ENCODE measurements at regions not wholly inside any gene's neighbourhood (a gene's known extent, or its start where the extent isn't known, plus 50 kb on each side); places are given as distances from the start of the nearest gene placed in this dataset.

DNA sequence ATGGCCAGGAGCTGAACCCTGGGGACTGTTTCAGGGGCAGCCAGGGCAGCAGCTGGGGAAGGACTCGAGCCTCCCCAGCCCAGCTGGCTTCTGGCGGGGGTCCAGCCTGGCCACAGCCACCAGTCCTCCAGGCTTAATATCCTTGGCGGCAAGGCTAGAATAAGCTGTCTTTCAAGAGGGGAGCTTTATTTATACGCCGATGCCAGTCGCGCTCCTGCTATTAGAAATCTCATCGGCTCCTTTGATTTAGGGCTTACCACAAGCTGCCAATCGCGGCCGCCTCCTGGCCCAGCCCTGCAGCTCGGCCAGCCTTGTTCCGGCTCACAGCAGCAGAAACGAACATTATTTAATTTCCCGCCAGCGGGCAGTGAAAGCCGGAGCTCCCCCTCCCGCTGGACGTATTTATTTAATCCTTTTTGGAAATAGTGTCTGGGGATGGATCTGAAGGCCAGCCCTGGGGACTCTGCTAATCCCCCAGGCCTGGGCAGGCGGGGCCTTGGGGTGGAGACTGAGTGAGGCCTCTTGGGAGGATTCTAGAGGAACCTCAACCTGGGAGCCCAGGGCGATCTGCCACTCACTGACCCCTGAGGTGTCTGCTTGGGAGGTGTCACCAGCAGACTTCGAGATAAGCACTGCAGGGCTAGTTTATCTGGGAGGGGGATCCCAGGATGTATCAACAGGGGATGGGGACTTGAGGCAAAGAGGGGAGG, 363.1 kb downstream of the MN1 start:
- intact Hi-C loops (cut with micrococcal nuclease) = no loop called here
- Mint-ChIP-seq H3K27me3 (peaks cover 23% of the 10 kb centered on the region), H3K27ac (no peak overlapping the region), H3K4me3 (no peak overlapping the region), H3K4me1 (ENCODE audit: low read depth) (peaks cover 15% of the 10 kb centered on the region), H3K9me3 (no peaks in the 10 kb centered on the region), H3K36me3 (ENCODE audit: low read depth) (no peaks in the 10 kb centered on the region)

DNA sequence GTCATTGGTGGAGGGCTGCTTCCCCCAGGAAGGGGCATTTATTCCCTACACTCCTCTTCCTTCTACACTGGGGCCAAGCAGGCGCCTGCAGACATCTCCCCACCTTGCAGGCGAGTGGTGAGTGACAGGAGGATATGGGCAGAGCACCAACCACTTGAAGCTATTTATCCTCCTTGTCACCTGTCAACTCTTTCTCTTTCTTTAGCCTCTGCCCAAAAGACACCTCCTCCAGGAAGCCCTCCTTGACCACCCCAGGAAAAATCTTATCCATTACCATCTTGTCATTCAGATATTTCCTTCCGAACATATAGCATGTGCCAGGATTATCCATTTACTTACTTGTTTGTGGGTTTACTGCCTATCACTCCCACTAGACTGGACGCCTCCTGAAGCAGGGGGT, 362.4 kb downstream of the MN1 start:
- Mint-ChIP-seq H3K36me3 (ENCODE audit: low read depth) (no peaks in the 10 kb centered on the region), H3K27ac (no peak overlapping the region), H3K4me3 (no peak overlapping the region), H3K4me1 (ENCODE audit: low read depth) (peaks cover 18% of the 10 kb centered on the region), H3K27me3 (peaks cover 23% of the 10 kb centered on the region), H3K9me3 (no peaks in the 10 kb centered on the region)
- intact Hi-C loops (cut with micrococcal nuclease) = no loop called here

DNA sequence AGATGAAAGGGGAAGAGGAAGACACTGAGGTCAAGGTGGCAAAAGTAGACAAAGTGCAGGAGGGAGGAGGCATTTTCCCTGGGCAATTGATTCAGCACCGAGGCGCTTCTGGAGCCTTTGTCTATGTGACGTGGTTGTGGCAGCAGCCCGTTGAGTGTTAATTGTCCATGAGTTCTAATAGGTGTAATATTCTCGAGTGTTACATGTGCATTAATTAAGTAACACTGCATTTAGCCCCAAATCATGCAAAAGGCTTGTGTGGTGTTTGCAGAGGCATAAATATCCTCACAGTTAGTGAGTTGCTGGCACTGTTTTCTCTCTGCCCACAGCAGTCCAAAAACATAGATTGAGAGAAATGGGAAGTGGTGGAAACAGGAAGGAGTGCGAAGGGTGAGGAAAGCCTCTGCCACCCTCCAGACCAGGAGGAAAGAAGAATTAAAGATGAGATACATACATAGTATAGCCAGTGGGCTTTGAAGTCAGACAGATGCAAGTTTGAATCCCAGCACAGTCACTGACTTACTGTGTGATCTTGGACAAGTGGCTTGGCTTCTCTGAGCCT, 361.2 kb downstream of the MN1 start:
- Mint-ChIP-seq H3K4me3 (no peak overlapping the region), H3K27ac (no peak overlapping the region), H3K9me3 (no peaks in the 10 kb centered on the region), H3K4me1 (ENCODE audit: low read depth) (peaks cover 19% of the 10 kb centered on the region), H3K27me3 (peaks cover 21% of the 10 kb centered on the region), H3K36me3 (ENCODE audit: low read depth) (no peaks in the 10 kb centered on the region)
- intact Hi-C loops (cut with micrococcal nuclease) = no loop called here

DNA sequence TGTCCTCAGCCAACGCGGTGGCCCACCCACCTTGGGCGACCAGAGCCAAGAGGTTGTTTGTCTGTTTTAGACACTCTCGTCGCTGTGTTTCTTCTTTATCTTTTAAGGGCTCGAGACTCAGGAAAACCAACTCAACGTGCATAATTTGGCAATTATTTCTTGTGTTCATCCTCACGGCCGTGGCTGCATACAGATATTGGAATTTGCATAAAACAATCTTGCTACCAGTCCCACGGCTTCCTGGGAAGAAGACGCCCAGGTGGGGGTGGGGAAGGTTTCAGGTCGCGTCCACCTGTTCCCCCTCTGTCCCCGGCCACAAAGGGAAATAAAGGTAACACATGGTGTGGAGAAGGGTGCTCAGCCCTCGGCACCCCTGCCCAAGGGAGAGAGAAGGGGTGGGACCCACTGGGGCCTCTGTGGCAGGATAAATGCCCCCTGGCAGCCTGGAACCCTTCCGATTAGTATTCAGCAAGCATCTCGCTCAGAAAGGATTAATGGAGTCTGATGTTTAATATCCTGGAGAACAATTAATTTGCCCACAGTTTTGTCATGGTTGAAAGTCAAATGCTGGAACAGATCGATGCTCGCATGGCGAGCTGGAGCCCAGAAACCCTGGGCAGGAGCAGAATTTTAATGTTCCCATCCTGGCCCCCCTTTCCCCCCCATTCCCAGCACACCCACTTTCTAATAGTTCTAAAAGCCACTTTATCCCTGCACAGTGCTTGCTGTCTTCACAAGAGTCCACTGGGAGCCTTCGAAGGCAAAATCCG, 359.7 kb downstream of the MN1 start:
- intact Hi-C loops (cut with micrococcal nuclease) = no loop called here
- Mint-ChIP-seq H3K9me3 (no peaks in the 10 kb centered on the region), H3K4me3 (no peak overlapping the region), H3K4me1 (ENCODE audit: low read depth) (peaks cover 19% of the 10 kb centered on the region), H3K36me3 (ENCODE audit: low read depth) (no peaks in the 10 kb centered on the region), H3K27ac (no peak overlapping the region), H3K27me3 (peaks cover 13% of the 10 kb centered on the region)

DNA sequence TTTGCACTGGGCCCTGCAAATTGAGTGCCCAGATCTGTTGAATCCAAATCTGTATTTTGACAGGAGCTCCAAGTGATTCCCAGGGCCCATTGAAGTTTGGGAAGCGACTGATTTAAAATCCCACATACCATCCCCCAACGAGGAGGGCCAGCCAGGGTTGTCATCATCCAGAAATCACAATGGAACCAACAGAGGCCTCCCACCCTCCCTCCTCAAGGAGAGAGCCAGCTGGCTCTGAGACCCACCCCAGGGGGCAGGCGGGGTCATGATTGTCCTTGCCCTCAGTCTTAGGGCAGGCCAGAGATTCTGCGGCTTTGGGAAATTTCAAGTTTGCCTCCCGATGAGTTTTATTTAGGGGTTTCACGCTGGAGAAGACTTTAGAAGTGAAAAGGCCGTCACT, 358.2 kb downstream of the MN1 start:
- H3K9me3 Mint-ChIP-seq = no peaks in the 10 kb centered on the region
- no peak overlapping the region for H3K4me3 Mint-ChIP-seq

DNA sequence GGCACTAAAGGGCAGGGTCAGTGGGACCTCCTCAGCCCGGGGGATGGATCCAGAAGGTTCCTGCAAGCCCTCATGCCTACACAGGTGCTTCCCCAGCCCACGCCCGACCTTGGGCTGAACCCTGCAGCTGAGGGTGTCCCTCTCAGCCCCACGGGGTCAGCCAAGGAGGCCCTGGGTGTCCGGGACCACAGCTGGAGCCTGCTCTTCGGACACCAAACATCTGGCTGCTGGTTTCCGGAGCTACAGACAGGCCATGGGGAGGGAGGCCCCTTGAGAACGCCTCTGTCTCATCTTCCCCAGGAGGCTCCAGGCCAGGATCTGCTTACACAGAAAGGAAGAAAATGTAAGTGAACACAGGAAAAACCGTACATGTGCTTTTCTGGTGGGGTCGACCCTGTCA, 355.7 kb downstream of the MN1 start:
- Mint-ChIP-seq H3K36me3 (ENCODE audit: low read depth) (no peaks in the 10 kb centered on the region), H3K4me3 (no peak overlapping the region), H3K27ac (no peak overlapping the region), H3K27me3 (peaks cover 1% of the 10 kb centered on the region), H3K4me1 (ENCODE audit: low read depth) (peaks cover 5% of the 10 kb centered on the region), H3K9me3 (peaks cover 10% of the 10 kb centered on the region)
- intact Hi-C loops (cut with micrococcal nuclease) = no loop called here

More for the DNA sequence above, 358.2 kb downstream of the MN1 start:
- Mint-ChIP-seq H3K27me3 (peaks cover 10% of the 10 kb centered on the region), H3K4me1 (ENCODE audit: low read depth) (peaks cover 19% of the 10 kb centered on the region), H3K27ac (no peak overlapping the region), H3K36me3 (ENCODE audit: low read depth) (no peaks in the 10 kb centered on the region)
- intact Hi-C loops (cut with micrococcal nuclease) = no loop called here

DNA sequence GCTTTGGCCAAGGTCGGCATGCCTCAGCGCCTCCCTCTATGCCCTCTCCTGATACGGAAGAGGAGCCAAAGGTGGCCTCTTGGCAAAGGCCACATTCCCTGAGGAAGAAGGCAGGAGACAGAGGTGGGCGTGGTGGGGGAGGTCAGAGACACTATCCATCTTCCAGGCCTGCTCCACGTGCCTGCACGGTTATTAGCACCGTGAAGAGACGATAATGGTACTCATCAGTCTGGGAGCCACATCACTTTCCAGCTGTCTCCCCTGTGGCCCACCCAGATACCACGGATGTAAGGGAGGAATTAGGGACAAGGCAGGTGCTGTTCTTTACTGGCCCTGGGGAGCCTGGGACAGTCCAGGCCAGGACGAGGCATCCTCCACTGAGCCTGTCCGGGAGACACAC, 354.3 kb downstream of the MN1 start:
- Mint-ChIP-seq H3K4me1 (ENCODE audit: low read depth) (peaks cover 4% of the 10 kb centered on the region), H3K27ac (no peak overlapping the region), H3K9me3 (peaks cover 10% of the 10 kb centered on the region), H3K27me3 (peaks cover 1% of the 10 kb centered on the region), H3K36me3 (ENCODE audit: low read depth) (no peaks in the 10 kb centered on the region), H3K4me3 (no peak overlapping the region)
- intact Hi-C loops (cut with micrococcal nuclease) = no loop called here

DNA sequence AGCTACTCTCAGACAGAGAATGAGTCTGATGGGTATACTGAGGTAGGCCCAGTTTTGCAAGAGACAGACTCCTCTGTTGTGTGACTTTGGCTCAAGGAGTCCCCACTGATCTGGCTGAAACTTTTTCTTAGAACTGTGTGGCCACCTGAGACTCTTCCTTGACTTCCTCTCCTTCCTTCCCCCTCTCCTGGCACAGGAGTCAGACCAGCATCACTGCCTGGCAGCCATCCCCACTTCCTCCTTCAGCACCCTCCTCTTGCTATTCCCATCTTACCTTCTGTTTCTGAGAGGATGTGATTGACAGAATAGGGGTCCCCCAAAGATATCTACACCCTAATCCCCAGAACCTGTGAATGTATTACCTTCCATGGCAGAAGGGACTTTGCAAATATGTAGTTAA, 351.1 kb downstream of the MN1 start:
- Mint-ChIP-seq H3K4me1 (ENCODE audit: low read depth) (no peaks in the 10 kb centered on the region), H3K4me3 (no peak overlapping the region), H3K27me3 (peaks cover 1% of the 10 kb centered on the region), H3K36me3 (ENCODE audit: low read depth) (no peaks in the 10 kb centered on the region), H3K27ac (no peak overlapping the region), H3K9me3 (peaks cover 10% of the 10 kb centered on the region)
- intact Hi-C loops (cut with micrococcal nuclease) = no loop called here

DNA sequence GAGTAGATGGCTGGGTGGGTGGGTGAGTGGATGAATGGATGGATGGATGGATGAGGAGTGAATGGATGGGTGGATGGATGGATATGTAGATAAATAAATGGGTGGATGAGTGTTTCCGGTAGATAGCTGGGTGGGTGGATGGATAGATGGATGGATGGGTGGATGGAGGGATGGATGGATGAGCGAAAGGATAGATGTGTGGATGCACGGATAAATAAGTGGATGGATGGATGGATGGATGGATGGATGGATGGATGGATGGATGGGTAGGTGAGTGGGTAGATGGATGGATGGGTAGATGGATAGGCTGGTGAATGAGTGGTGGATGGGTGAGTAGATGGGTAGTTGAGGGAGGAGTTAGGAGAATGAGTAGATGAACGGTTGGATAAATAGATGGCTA, 349.3 kb downstream of the MN1 start:
- H3K27me3 Mint-ChIP-seq = no peaks in the 10 kb centered on the region

DNA sequence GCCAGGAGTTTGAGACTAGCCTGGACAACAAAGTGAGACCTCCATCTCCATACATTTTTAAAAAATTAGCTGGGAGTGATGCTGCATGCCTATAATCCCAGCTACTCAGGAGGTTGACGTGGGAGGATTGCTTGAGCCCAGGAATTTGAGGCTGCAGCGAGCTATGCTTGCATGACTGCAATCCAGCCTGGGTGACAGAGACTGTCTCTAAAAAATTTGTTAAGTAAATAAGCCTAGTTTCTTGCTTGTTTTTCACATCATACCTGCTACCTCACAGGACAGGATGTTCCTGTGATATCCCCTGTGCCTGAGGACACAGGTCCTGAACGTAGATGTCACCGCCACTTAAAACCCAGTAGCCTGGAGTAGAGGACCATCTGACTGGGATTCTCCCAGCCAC, 348.6 kb downstream of the MN1 start:
- no peaks in the 10 kb centered on the region for H3K36me3 Mint-ChIP-seq (ENCODE audit: low read depth)
- intact Hi-C loops (cut with micrococcal nuclease) = no loop called here
- H3K27ac Mint-ChIP-seq = no peak overlapping the region
- H3K4me3 Mint-ChIP-seq = no peak overlapping the region
- H3K9me3 Mint-ChIP-seq = peaks cover 10% of the 10 kb centered on the region
- H3K4me1 Mint-ChIP-seq (ENCODE audit: low read depth) = no peaks in the 10 kb centered on the region
- H3K27me3 Mint-ChIP-seq = no peaks in the 10 kb centered on the region

More for the DNA sequence above, 349.3 kb downstream of the MN1 start:
- Mint-ChIP-seq H3K4me1 (ENCODE audit: low read depth) (no peaks in the 10 kb centered on the region), H3K36me3 (ENCODE audit: low read depth) (no peaks in the 10 kb centered on the region), H3K9me3 (peaks cover 10% of the 10 kb centered on the region), H3K4me3 (no peak overlapping the region), H3K27ac (no peak overlapping the region)
- intact Hi-C loops (cut with micrococcal nuclease) = no loop called here

DNA sequence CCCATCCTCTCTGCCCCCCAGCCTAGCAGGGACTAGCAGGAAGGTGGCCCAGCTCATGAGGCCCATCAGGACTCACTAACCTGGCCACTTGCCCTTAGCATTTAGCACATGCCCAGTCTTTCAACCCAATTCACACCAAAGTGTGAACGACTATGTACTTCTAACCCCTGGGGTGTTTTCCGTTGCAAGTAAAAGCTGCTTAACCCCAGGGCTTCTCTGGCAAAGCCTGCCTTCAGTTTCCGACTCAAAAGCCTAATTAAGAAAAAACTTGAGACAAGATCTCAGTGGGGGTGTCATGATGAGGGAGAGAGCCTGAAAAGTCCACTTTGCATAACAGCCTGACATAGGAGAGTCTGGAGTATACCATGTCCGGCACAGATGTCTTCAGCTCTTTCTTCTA, 347.8 kb downstream of the MN1 start:
- intact Hi-C loops (cut with micrococcal nuclease) = no loop called here
- Mint-ChIP-seq H3K27me3 (no peaks in the 10 kb centered on the region), H3K36me3 (ENCODE audit: low read depth) (no peaks in the 10 kb centered on the region), H3K4me1 (ENCODE audit: low read depth) (no peaks in the 10 kb centered on the region), H3K9me3 (peaks cover 10% of the 10 kb centered on the region), H3K27ac (no peak overlapping the region), H3K4me3 (no peak overlapping the region)

DNA sequence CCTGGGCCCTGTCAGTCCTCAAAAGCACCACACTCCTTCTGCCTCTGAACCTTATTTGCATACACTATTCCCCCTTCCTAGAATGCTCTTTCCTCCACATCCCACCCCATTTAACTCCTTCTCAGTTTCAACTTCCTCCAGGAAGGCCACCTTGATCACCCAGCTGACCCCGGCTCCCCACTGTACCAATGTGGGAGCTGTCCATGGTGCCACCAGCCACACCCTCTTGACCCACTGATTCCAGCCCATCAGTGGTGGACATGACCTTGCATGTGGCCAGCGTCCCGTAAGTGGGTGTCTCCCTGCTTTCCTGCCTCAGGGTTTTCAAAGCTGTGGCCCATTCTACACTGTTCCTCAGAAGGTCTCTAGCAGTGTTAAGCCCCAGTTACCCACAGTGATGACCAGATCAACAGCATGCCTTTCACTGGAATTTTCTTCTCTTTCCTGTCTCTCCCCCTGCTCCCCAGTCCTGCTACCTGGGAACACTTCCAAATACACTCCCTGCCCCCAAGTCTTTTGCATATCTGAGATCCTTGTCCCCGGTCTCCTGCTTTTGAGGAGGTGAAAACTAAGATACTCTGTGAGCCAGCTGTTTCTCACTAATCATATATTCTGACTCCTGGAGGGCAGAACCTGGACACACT, 346.6 kb downstream of the MN1 start:
- no peak overlapping the region for H3K27ac Mint-ChIP-seq
- H3K36me3 Mint-ChIP-seq (ENCODE audit: low read depth) = no peaks in the 10 kb centered on the region
- H3K4me3 Mint-ChIP-seq = no peak overlapping the region
- intact Hi-C loops (cut with micrococcal nuclease) = no loop called here
- H3K9me3 Mint-ChIP-seq = peaks cover 10% of the 10 kb centered on the region
- H3K27me3 Mint-ChIP-seq = no peaks in the 10 kb centered on the region
- no peaks in the 10 kb centered on the region for H3K4me1 Mint-ChIP-seq (ENCODE audit: low read depth)

DNA sequence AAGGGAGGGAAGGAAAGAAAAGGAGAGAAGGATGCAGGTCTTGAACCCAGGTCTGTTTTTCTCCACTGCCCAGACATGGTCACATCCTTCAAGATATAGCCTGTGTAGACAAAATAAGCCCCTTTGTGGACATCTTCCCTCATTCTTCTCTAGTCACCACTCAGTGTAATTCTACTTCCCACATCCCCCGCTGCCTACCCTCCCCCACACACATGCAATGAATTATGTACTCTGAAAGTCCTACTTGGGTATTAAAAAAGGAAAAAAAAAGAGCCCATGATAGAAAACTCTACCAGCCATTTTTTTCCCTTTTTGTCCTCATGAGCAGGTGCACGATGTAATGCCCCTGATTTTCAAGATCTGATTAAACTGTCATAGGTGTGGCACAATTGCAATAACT, 346.0 kb downstream of the MN1 start:
- Mint-ChIP-seq H3K4me3 (no peak overlapping the region), H3K27ac (no peak overlapping the region), H3K27me3 (no peaks in the 10 kb centered on the region), H3K4me1 (ENCODE audit: low read depth) (no peaks in the 10 kb centered on the region), H3K36me3 (ENCODE audit: low read depth) (no peaks in the 10 kb centered on the region), H3K9me3 (peaks cover 4% of the 10 kb centered on the region)
- intact Hi-C loops (cut with micrococcal nuclease) = no loop called here

Measured in dendritic cell treated with granulocyte-macrophage colony-stimulating factor and Interleukin-4, amounts not matched to agents 40 ng/mL and 50 ng/mL, for 4 days (primary cell).